Neural cell (in vitro differentiated cells): ENCODE measurements at regions not wholly inside any gene's neighbourhood (a gene's known extent, or its start where the extent isn't known, plus 50 kb on each side); places are given as distances from the start of the nearest gene placed in this dataset.

Experiments used
- H2AFZ ChIP-seq: fragments of 200-600, 300-800 bp; sonication (generic), shearing (Covaris generic); 2 replicates; pipeline ENCODE4 v1.6.0; 2014; ENCODE audit warnings: low read depth, mild to moderate bottlenecking, antibody characterized with exemption, low read length, moderate library complexity
- H3F3A ChIP-seq: fragments of 200-600 bp; shearing (Covaris generic); 2 replicates; pipeline ENCODE4 v1.6.1; 2016; ENCODE audit warnings: mild to moderate bottlenecking, moderate library complexity, mixed read lengths, antibody characterized with exemption, low read length; ENCODE audit not compliant: insufficient read depth, poor library complexity, severe bottlenecking
- H3K27ac ChIP-seq: fragments of 200-600, 300-800 bp; sonication (generic), shearing (Covaris generic); 2 replicates; pipeline ENCODE4 v1.5.1; 2014; ENCODE audit warnings: mild to moderate bottlenecking, low read length, moderate library complexity
- H3K27me3 ChIP-seq: fragments of 300-800, 200-600 bp; sonication (generic), shearing (Covaris generic); 2 replicates; pipeline ENCODE4 v1.6.0; 2014; ENCODE audit warnings: mild to moderate bottlenecking, low read depth, low read length, moderate library complexity; ENCODE audit not compliant: insufficient read depth
- H3K36me3 ChIP-seq: fragments of 300-800, 200-600 bp; sonication (generic), shearing (Covaris generic); 2 replicates; pipeline ENCODE4 v1.5.1; 2014; ENCODE audit warnings: mild to moderate bottlenecking, antibody characterized with exemption, low read length, moderate library complexity; ENCODE audit not compliant: insufficient read depth
- H3K4me2 ChIP-seq: fragments of 300-800, 200-600 bp; sonication (generic), shearing (Covaris generic); 2 replicates; pipeline ENCODE4 v1.6.0; 2014; ENCODE audit warnings: mild to moderate bottlenecking, low read length
- H3K4me3 ChIP-seq: fragments of 300-800, 200-600 bp; sonication (generic), shearing (Covaris generic); 2 replicates; pipeline ENCODE4 v1.5.1; 2014; ENCODE audit warnings: mild to moderate bottlenecking, low read length, moderate library complexity
- H3K79me2 ChIP-seq: fragments of 200-600 bp; shearing (Covaris generic); replicated peaks from 2 replicates; pipeline ENCODE4 v1.6.0; 2014; ENCODE audit warnings: mild to moderate bottlenecking, low read length, moderate library complexity; ENCODE audit not compliant: insufficient read depth
- H3K9ac ChIP-seq: fragments of 300-800, 200-600 bp; sonication (generic), shearing (Covaris generic); 2 replicates; pipeline ENCODE4 v1.6.1; 2016; ENCODE audit warnings: mild to moderate bottlenecking, low read length, mixed read lengths
- H3K9me2 ChIP-seq: fragments of 200-600 bp; shearing (Covaris generic); 2 replicates; pipeline ENCODE4 v1.6.1; 2016; ENCODE audit warnings: mild to moderate bottlenecking, low read length, mixed read lengths; ENCODE audit not compliant: insufficient read depth
- H3K9me3 ChIP-seq: fragments of 200-600, 300-800 bp; sonication (generic), shearing (Covaris generic); 2 replicates; pipeline ENCODE4 v1.6.1; 2016; ENCODE audit warnings: mild to moderate bottlenecking, mixed run types, low read length, moderate library complexity, mixed read lengths
- H4K20me1 ChIP-seq: fragments of 200-600 bp; shearing (Covaris generic); 2 replicates; pipeline ENCODE4 v1.6.1; 2016; ENCODE audit warnings: mild to moderate bottlenecking, mixed run types; ENCODE audit not compliant: insufficient read depth
- CTCF ChIP-seq: fragments of 450-650 bp; IDR thresholded peaks from 2 replicates; pipeline ENCODE4 v1.5.1; 2014; ENCODE audit warnings: antibody characterized with exemption, mild to moderate bottlenecking, moderate library complexity; ENCODE audit not compliant: poor library complexity, severe bottlenecking
- EP300 ChIP-seq: fragments of 450-650 bp; conservative IDR thresholded peaks from 2 replicates; pipeline ENCODE4 v1.6.1; 2014; ENCODE audit warnings: antibody characterized with exemption, mild to moderate bottlenecking, moderate library complexity; ENCODE audit not compliant: poor library complexity, severe bottlenecking
- EZH2 ChIP-seq: fragments of 200-600, 300-800 bp; shearing (Covaris generic), sonication (generic); IDR thresholded peaks from 2 replicates; pipeline ENCODE4 v1.6.1; 2014; ENCODE audit warnings: antibody characterized with exemption, low read length, borderline replicate concordance, mild to moderate bottlenecking; ENCODE audit not compliant: insufficient read depth, poor library complexity, severe bottlenecking
- MXI1 ChIP-seq: fragments of 450-650 bp; conservative IDR thresholded peaks from 2 replicates; pipeline ENCODE4 v1.6.1; 2014; ENCODE audit warnings: antibody characterized with exemption, mild to moderate bottlenecking; ENCODE audit not compliant: poor library complexity, severe bottlenecking
- POLR2AphosphoS5 ChIP-seq: IDR thresholded peaks from 2 replicates; pipeline ENCODE4 v1.6.1; 2012
- RAD21 ChIP-seq: fragments of 450-650 bp; conservative IDR thresholded peaks from 2 replicates; pipeline ENCODE4 v1.6.1; 2014; ENCODE audit warnings: antibody characterized with exemption, mild to moderate bottlenecking, moderate library complexity
- REST ChIP-seq: IDR thresholded peaks from 2 replicates; pipeline ENCODE4 v1.6.1; 2012; ENCODE audit warnings: borderline replicate concordance
- SMC3 ChIP-seq: fragments of 450-650 bp; conservative IDR thresholded peaks from 2 replicates; pipeline ENCODE4 v1.6.1; 2014; ENCODE audit warnings: antibody characterized with exemption, mild to moderate bottlenecking, moderate library complexity; ENCODE audit not compliant: poor library complexity
- TAF1 ChIP-seq: IDR thresholded peaks from 2 replicates; pipeline ENCODE4 v1.6.1; 2012; ENCODE audit warnings: low read depth

GRCh38 chr11:69930081-69931059 is 111.2 kb upstream of the FGF3 start:
- H3F3A ChIP-seq: no peaks in the 10 kb centered on the region
- no peak overlapping the region for H3K4me3 ChIP-seq
- no peak overlapping the region for H3K27ac ChIP-seq
- H3K9me3 ChIP-seq: no peaks in the 10 kb centered on the region
- TF ChIP-seq SMC3 (no peak), REST (no peak), EZH2 (no peak), RAD21 (no peak), POLR2AphosphoS5 (no peak), EP300 (no peak), MXI1 (no peak), CTCF (no peak), TAF1 (no peak)
- no peaks in the 10 kb centered on the region for H3K79me2 ChIP-seq
- H3K36me3 ChIP-seq: no peaks in the 10 kb centered on the region
- no peaks in the 10 kb centered on the region for H4K20me1 ChIP-seq
- H3K27me3 ChIP-seq: no peaks in the 10 kb centered on the region
- no peak overlapping the region for H2AFZ ChIP-seq
- H3K9ac ChIP-seq: no peak overlapping the region
- no peak overlapping the region for H3K4me2 ChIP-seq
- H3K9me2 ChIP-seq: no peaks in the 10 kb centered on the region

- Histone ChIP-seq H3K9me2 (no peaks in the 10 kb centered on the region), H3K79me2 (no peaks in the 10 kb centered on the region), H3K9ac (no peak overlapping the region), H3K27me3 (no peaks in the 10 kb centered on the region), H3F3A (no peaks in the 10 kb centered on the region), H3K27ac (no peak overlapping the region), H2AFZ (no peak overlapping the region), H3K4me2 (no peak overlapping the region), H3K36me3 (no peaks in the 10 kb centered on the region), H3K9me3 (no peaks in the 10 kb centered on the region), H3K4me3 (no peak overlapping the region), H4K20me1 (no peaks in the 10 kb centered on the region)
- no peak for TF ChIP-seq RAD21
- no peak for TF ChIP-seq MXI1
- no peak for TF ChIP-seq EZH2
- TF ChIP-seq REST: no peak
- TF ChIP-seq EP300: no peak
Measured at GRCh38 chr11:69931060-69931910, 112.1 kb upstream of the FGF3 start.
